HG03442 (cell line): ENCODE measurements at regions not wholly inside any gene's neighbourhood (a gene's known extent, or its start where the extent isn't known, plus 50 kb on each side); places are given as distances from the start of the nearest gene placed in this dataset.
"Not testable (repeated sequence)": the region's sequence is repeated elsewhere in the genome, so short reads cannot be mapped to it uniquely, and the experiment has no call there.

Source experiments
- ATAC-seq: cut with Tn5 transposase; IDR thresholded peaks from one replicate; pipeline ENCODE4 v1.9.1; 2021; ENCODE audit warnings: mild to moderate bottlenecking, moderate library complexity; ENCODE audit not compliant: unreplicated experiment

GRCh38 chr14:41120402-41120801 is 486.3 kb upstream of the LRFN5 start:
- no peak for ATAC-seq

GRCh38 chr14:41096131-41096530 is 510.5 kb upstream of the LRFN5 start:
- ATAC-seq, result no peak

- ATAC-seq, result no peak
Measured at GRCh38 chr14:41087056-41087455, 519.6 kb upstream of the LRFN5 start.

GRCh38 chr14:41073544-41073943 is 533.1 kb upstream of the LRFN5 start:
- no peak for ATAC-seq

GRCh38 chr14:41072776-41073175 is 533.9 kb upstream of the LRFN5 start:
- ATAC-seq, result no peak

GRCh38 chr14:41071351-41071750 is 535.3 kb upstream of the LRFN5 start:
- ATAC-seq, result no peak

- no peak for ATAC-seq
Measured at GRCh38 chr14:41062826-41063225, 543.9 kb upstream of the LRFN5 start.

- no peak for ATAC-seq
Measured at GRCh38 chr14:41055589-41055988, 551.1 kb upstream of the LRFN5 start.

- no peak for ATAC-seq
Measured at GRCh38 chr14:41051801-41052200, 554.9 kb upstream of the LRFN5 start.

- ATAC-seq, result no peak
Measured at GRCh38 chr14:41047763-41048162, 558.9 kb upstream of the LRFN5 start.

- no peak for ATAC-seq
Measured at GRCh38 chr14:41037388-41037787, 569.3 kb upstream of the LRFN5 start.

GRCh38 chr14:41034969-41035368 is 571.7 kb upstream of the LRFN5 start:
- no peak for ATAC-seq

- no peak for ATAC-seq
Measured at GRCh38 chr14:41022932-41023331, 583.7 kb upstream of the LRFN5 start.

GRCh38 chr14:41016213-41016612 is 590.5 kb upstream of the LRFN5 start:
- no peak for ATAC-seq

- ATAC-seq, result no peak
Measured at GRCh38 chr14:41000350-41000749, 606.3 kb upstream of the LRFN5 start.

- ATAC-seq, result no peak
Measured at GRCh38 chr14:40989260-40989659, 617.4 kb upstream of the LRFN5 start.

- ATAC-seq, result no peak
Measured at GRCh38 chr14:40987481-40987880, 619.2 kb upstream of the LRFN5 start.

- ATAC-seq, result no peak
Measured at GRCh38 chr14:40986655-40987054, 620.0 kb upstream of the LRFN5 start.

- no peak for ATAC-seq
Measured at GRCh38 chr14:40985584-40985983, 621.1 kb upstream of the LRFN5 start.

GRCh38 chr14:40983604-40984003 is 623.1 kb upstream of the LRFN5 start:
- ATAC-seq, result no peak

- ATAC-seq, result no peak
Measured at GRCh38 chr14:40981247-40981646, 625.4 kb upstream of the LRFN5 start.

GRCh38 chr14:40960257-40960656 is 646.4 kb upstream of the LRFN5 start:
- ATAC-seq, result not testable (repeated sequence)

GRCh38 chr14:40955131-40955505 is 651.6 kb upstream of the LRFN5 start:
- ATAC-seq, result no peak
